ENCODE measurements at regions not wholly inside any gene's neighbourhood (a gene's known extent, or its start where the extent isn't known, plus 50 kb on each side); places are given as distances from the start of the nearest gene placed in this dataset.
"Not testable (repeated sequence)": the region's sequence is repeated elsewhere in the genome, so short reads cannot be mapped to it uniquely, and the experiment has no call there.

GRCh38 chr10:118953598-118954393, 75.7 kb upstream of the NANOS1 start:
- no peak for DNase-seq

GRCh38 chr10:118955531-118955930, 74.0 kb upstream of the NANOS1 start:
- no peak for DNase-seq

- no peak for DNase-seq
Measured at GRCh38 chr10:118955951-118956801, 73.3 kb upstream of the NANOS1 start.

- no peak for DNase-seq
Measured at GRCh38 chr10:118956802-118957442, 72.6 kb upstream of the NANOS1 start.

GRCh38 chr10:118957443-118957825, 72.1 kb upstream of the NANOS1 start:
- no peak for DNase-seq

GRCh38 chr10:118957966-118958365, 71.5 kb upstream of the NANOS1 start:
- no peak for DNase-seq

- DNase-seq: no peak
Measured at GRCh38 chr10:118958559-118958958, 71.0 kb upstream of the NANOS1 start.

GRCh38 chr10:118958984-118959925, 70.3 kb upstream of the NANOS1 start:
- DNase-seq: peak; percentile 74

GRCh38 chr10:118960157-118961090, 69.1 kb upstream of the NANOS1 start:
- no peak for DNase-seq

- no peak for DNase-seq
Measured at GRCh38 chr10:118961436-118961835, 68.1 kb upstream of the NANOS1 start.

- not testable (repeated sequence) for DNase-seq
Measured at GRCh38 chr10:118962331-118962868, 67.1 kb upstream of the NANOS1 start.

- no peak for DNase-seq
Measured at GRCh38 chr10:118963341-118963740, 66.2 kb upstream of the NANOS1 start.

- DNase-seq: no peak
Measured at GRCh38 chr10:118963933-118964332, 65.6 kb upstream of the NANOS1 start.

GRCh38 chr10:118964476-118964875, 65.0 kb upstream of the NANOS1 start:
- DNase-seq: not testable (repeated sequence)

- no peak for DNase-seq
Measured at GRCh38 chr10:118965096-118965495, 64.4 kb upstream of the NANOS1 start.

- no peak for DNase-seq
Measured at GRCh38 chr10:118965645-118966044, 63.9 kb upstream of the NANOS1 start.

GRCh38 chr10:118966076-118966849, 63.3 kb upstream of the NANOS1 start:
- DNase-seq: no peak

GRCh38 chr10:118966850-118967125, 62.7 kb upstream of the NANOS1 start:
- DNase-seq: no peak

- no peak for DNase-seq
Measured at GRCh38 chr10:118967160-118967559, 62.4 kb upstream of the NANOS1 start.

GRCh38 chr10:118968060-118968459, 61.5 kb upstream of the NANOS1 start:
- DNase-seq: no peak

Measured in hematopoietic multipotent progenitor cell treated with erythropoietin and hydrocortisone succinate and interleukin-3 and kit ligand, for 8 days (in vitro differentiated cells).